ENCODE measurements at regions not wholly inside any gene's neighbourhood (a gene's known extent, or its start where the extent isn't known, plus 50 kb on each side); places are given as distances from the start of the nearest gene placed in this dataset.
"Not testable (repeated sequence)": the region's sequence is repeated elsewhere in the genome, so short reads cannot be mapped to it uniquely, and the experiment has no call there.

GRCh38 chr3:107227091-107227490, 150.1 kb upstream of the CCDC54 start:
- TF ChIP-seq ZFP30 (CRISPR knock-in tag; IDR thresholded peaks at IDR 0.05): no peak
- no peak for TF ChIP-seq PATZ1 (CRISPR knock-in tag; IDR thresholded peaks at IDR 0.05; ENCODE audit: borderline replicate concordance)
- TF ChIP-seq ISL1 (CRISPR knock-in tag; IDR thresholded peaks at IDR 0.05): no peak
- TF ChIP-seq TCF4 (CRISPR knock-in tag; IDR thresholded peaks at IDR 0.05; ENCODE audit: borderline replicate concordance): no peak
- no peak for TF ChIP-seq ZNF8 (CRISPR knock-in tag; IDR thresholded peaks at IDR 0.05)
- no peak for TF ChIP-seq ESRRG (CRISPR knock-in tag; IDR thresholded peaks at IDR 0.05)
- no peak for TF ChIP-seq ZFP3 (CRISPR knock-in tag; IDR thresholded peaks at IDR 0.05)
- ATAC-seq: peak; percentile 39; the same call in 1 of the 3 replicates

- ATAC-seq: not testable (repeated sequence)
These were observed 143.4 kb upstream of the CCDC54 start for GRCh38 chr3:107233877-107234276.

DNA sequence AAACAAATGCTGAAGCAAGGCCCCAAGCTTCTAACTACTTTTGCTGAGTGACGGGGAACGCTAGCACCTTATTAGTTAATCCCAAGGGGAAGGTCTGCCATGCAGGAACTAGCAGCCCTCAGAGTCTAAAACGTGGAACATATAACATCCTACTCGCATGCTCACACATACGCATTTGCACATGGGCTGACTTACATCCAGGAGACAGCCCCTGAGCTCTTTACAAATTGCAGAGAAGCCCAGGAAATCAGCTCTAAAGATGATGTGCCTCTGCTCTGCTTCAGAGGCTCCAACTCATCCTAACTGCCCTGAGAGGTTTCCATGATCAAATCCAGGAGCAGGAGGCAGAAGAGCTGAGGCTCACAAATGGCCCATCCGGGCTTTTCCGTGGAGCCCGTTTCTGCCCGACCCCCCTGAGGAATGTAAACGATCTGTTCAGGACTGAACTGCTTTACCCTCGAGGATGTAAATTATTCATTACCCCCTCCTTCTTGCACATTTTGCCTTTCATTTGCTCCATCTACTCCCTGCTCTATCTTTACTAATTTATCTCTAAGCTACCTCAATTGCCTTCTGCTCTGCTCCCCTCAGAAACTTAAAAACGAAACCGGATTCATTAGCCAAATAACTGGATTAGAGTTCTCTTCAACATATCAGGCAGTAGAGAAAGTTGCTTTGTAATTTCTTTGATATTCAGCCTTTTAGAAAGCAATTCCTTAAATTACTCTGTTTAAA, 141.9 kb upstream of the CCDC54 start:
- ATAC-seq: peak; percentile 11; the same call in 2 of the 3 replicates
- TF ChIP-seq, protein P1, sequence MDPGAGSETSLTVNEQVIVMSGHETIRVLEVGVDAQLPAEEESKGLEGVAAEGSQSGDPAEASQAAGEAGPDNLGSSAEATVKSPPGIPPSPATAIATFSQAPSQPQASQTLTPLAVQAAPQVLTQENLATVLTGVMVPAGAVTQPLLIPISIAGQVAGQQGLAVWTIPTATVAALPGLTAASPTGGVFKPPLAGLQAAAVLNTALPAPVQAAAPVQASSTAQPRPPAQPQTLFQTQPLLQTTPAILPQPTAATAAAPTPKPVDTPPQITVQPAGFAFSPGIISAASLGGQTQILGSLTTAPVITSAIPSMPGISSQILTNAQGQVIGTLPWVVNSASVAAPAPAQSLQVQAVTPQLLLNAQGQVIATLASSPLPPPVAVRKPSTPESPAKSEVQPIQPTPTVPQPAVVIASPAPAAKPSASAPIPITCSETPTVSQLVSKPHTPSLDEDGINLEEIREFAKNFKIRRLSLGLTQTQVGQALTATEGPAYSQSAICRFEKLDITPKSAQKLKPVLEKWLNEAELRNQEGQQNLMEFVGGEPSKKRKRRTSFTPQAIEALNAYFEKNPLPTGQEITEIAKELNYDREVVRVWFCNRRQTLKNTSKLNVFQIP (CRISPR knock-in tag; IDR thresholded peaks at IDR 0.05; ENCODE audit: borderline replicate concordance, low read depth): no peak
- TF ChIP-seq ISL1 (CRISPR knock-in tag; IDR thresholded peaks at IDR 0.05): 0 out of 2 replicates have a peak, but pooled peaks have one; percentile 15

- ATAC-seq: peak; percentile 78
These were observed 141.3 kb upstream of the CCDC54 start for GRCh38 chr3:107235928-107236315.

More at GRCh38 chr3:107235928-107236315, 141.3 kb upstream of the CCDC54 start:
- TF ChIP-seq ZC3H10 (CRISPR knock-in tag; IDR thresholded peaks at IDR 0.05): no peak
- TF ChIP-seq ZFP30 (CRISPR knock-in tag; IDR thresholded peaks at IDR 0.05): no peak
- TF ChIP-seq ISL1 (CRISPR knock-in tag; IDR thresholded peaks at IDR 0.05): no peak
- no peak for TF ChIP-seq ESRRG (CRISPR knock-in tag; IDR thresholded peaks at IDR 0.05)
- TF ChIP-seq, protein P1 (CRISPR knock-in tag; IDR thresholded peaks at IDR 0.05; ENCODE audit: borderline replicate concordance, low read depth): no peak
- TF ChIP-seq ZNF8 (CRISPR knock-in tag; IDR thresholded peaks at IDR 0.05): no peak
- TF ChIP-seq PATZ1 (CRISPR knock-in tag; IDR thresholded peaks at IDR 0.05; ENCODE audit: borderline replicate concordance): no peak
- TF ChIP-seq TCF4 (CRISPR knock-in tag; IDR thresholded peaks at IDR 0.05; ENCODE audit: borderline replicate concordance): no peak
- TF ChIP-seq BACH2 (CRISPR knock-in tag; IDR thresholded peaks at IDR 0.05; ENCODE audit: borderline replicate concordance): no peak
- no peak for TF ChIP-seq OSR1 (CRISPR knock-in tag; IDR thresholded peaks at IDR 0.05)
- TF ChIP-seq CSRNP3 (CRISPR knock-in tag; IDR thresholded peaks at IDR 0.05): no peak
- TF ChIP-seq ARNTL (CRISPR knock-in tag; IDR thresholded peaks at IDR 0.05; ENCODE audit: borderline replicate concordance, low read depth): no peak
- no peak for TF ChIP-seq ZNF565 (CRISPR knock-in tag; conservative IDR thresholded peaks at IDR 0.05; ENCODE audit: low read depth)
- TF ChIP-seq ZFP3 (CRISPR knock-in tag; IDR thresholded peaks at IDR 0.05): no peak
- TF ChIP-seq GLIS3 (CRISPR knock-in tag; IDR thresholded peaks at IDR 0.05): no peak
- no peak for TF ChIP-seq RARB (CRISPR knock-in tag; IDR thresholded peaks at IDR 0.05)
- no peak for TF ChIP-seq TOX (CRISPR knock-in tag; IDR thresholded peaks at IDR 0.05; ENCODE audit: borderline replicate concordance)
- no peak for TF ChIP-seq PPARA (CRISPR knock-in tag; IDR thresholded peaks at IDR 0.05; ENCODE audit: borderline replicate concordance)
- TF ChIP-seq, protein P2, sequence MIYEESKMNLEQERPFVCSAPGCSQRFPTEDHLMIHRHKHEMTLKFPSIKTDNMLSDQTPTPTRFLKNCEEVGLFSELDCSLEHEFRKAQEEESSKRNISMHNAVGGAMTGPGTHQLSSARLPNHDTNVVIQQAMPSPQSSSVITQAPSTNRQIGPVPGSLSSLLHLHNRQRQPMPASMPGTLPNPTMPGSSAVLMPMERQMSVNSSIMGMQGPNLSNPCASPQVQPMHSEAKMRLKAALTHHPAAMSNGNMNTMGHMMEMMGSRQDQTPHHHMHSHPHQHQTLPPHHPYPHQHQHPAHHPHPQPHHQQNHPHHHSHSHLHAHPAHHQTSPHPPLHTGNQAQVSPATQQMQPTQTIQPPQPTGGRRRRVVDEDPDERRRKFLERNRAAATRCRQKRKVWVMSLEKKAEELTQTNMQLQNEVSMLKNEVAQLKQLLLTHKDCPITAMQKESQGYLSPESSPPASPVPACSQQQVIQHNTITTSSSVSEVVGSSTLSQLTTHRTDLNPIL (CRISPR knock-in tag; IDR thresholded peaks at IDR 0.05; ENCODE audit: low read depth): no peak

All from SK-N-SH treated with all-trans-retinoic acid at 6 μM for 48 hours (cell line).